Ishikawa (cell line): ENCODE measurements at regions not wholly inside any gene's neighbourhood (a gene's known extent, or its start where the extent isn't known, plus 50 kb on each side); places are given as distances from the start of the nearest gene placed in this dataset.

Experiments
- CEBPB ChIP-seq: IDR thresholded peaks from 2 replicates; pipeline ENCODE4 v1.6.1; 2012
- CREB1 ChIP-seq: IDR thresholded peaks from 2 replicates; pipeline ENCODE4 v1.6.1; 2012; ENCODE audit warnings: low read depth
- EGR1 ChIP-seq: IDR thresholded peaks from 2 replicates; pipeline ENCODE4 v1.6.1; 2012
- EP300 ChIP-seq: IDR thresholded peaks from 2 replicates; pipeline ENCODE4 v1.6.1; 2012; ENCODE audit warnings: borderline replicate concordance
- FOXM1 ChIP-seq: IDR thresholded peaks from 2 replicates; pipeline ENCODE4 v1.6.1; 2012; ENCODE audit warnings: low read depth, borderline replicate concordance
- MAX ChIP-seq: IDR thresholded peaks from 2 replicates; pipeline ENCODE4 v1.6.1; 2012
- NFIC ChIP-seq: IDR thresholded peaks from 2 replicates; pipeline ENCODE4 v1.6.1; 2012
- RAD21 ChIP-seq: IDR thresholded peaks from 2 replicates; pipeline ENCODE4 v1.6.1; 2012; ENCODE audit warnings: low read depth
- REST ChIP-seq: IDR thresholded peaks from 2 replicates; pipeline ENCODE4 v1.6.1; 2012; ENCODE audit warnings: low read depth, mild to moderate bottlenecking
- TAF1 ChIP-seq: IDR thresholded peaks from 2 replicates; pipeline ENCODE4 v1.6.1; 2012; ENCODE audit warnings: low read depth, mild to moderate bottlenecking
- TCF12 ChIP-seq: IDR thresholded peaks from 2 replicates; pipeline ENCODE4 v1.6.1; 2012; ENCODE audit warnings: low read depth
- TEAD4 ChIP-seq: IDR thresholded peaks from 2 replicates; pipeline ENCODE4 v1.6.1; 2012
- USF1 ChIP-seq: IDR thresholded peaks from 2 replicates; pipeline ENCODE4 v1.6.1; 2012
- YY1 ChIP-seq: IDR thresholded peaks from 2 replicates; pipeline ENCODE4 v1.6.1; 2012; ENCODE audit warnings: low read depth
- ZBTB7A ChIP-seq: IDR thresholded peaks from 2 replicates; pipeline ENCODE4 v1.6.1; 2012; ENCODE audit warnings: low read depth

- TF ChIP-seq NFIC (no peak), TEAD4 (no peak), EP300 (no peak), RAD21 (no peak), ZBTB7A (no peak), YY1 (no peak)
These were observed 680.1 kb upstream of the PTBP2 start for GRCh38 chr1:96041470-96041869.

GRCh38 chr1:96048572-96049212, 672.9 kb upstream of the PTBP2 start:
- TF ChIP-seq TAF1 (no peak), USF1 (no peak), CEBPB (no peak), EP300 (no peak), FOXM1 (no peak), ZBTB7A (no peak), YY1 (no peak)

- TF ChIP-seq USF1 = no peak
- TF ChIP-seq EP300 = no peak
- no peak for TF ChIP-seq TEAD4
These were observed 671.7 kb upstream of the PTBP2 start for GRCh38 chr1:96049759-96050409.

- no peak for TF ChIP-seq MAX
- TF ChIP-seq EP300 = no peak
- no peak for TF ChIP-seq REST
- no peak for TF ChIP-seq USF1
These were observed 662.3 kb upstream of the PTBP2 start for GRCh38 chr1:96059276-96059675.

GRCh38 chr1:96059736-96060135, 661.8 kb upstream of the PTBP2 start:
- no peak for TF ChIP-seq TCF12

GRCh38 chr1:96060621-96061020, 661.0 kb upstream of the PTBP2 start:
- TF ChIP-seq FOXM1 (no peak), CREB1 (no peak), NFIC (no peak), YY1 (no peak), USF1 (no peak), REST (no peak), MAX (no peak), TCF12 (no peak), EP300 (no peak), TEAD4 (no peak), EGR1 (no peak), ZBTB7A (no peak), TAF1 (no peak)
